ENCODE measurements at regions not wholly inside any gene's neighbourhood (a gene's known extent, or its start where the extent isn't known, plus 50 kb on each side); places are given as distances from the start of the nearest gene placed in this dataset.

- TF ChIP-seq CTCF (IDR thresholded peaks at IDR 0.05; ENCODE audit: extremely low read depth, missing control alignments) = no peak
- DNase-seq (ENCODE audit: low spot score) = no peak
Observed at GRCh38 chr12:105805730-105806399, 332.9 kb downstream of the NUAK1 start.

- no peak for TF ChIP-seq CTCF (IDR thresholded peaks at IDR 0.05; ENCODE audit: extremely low read depth, missing control alignments)
- DNase-seq (ENCODE audit: low spot score) = no peak
Observed at GRCh38 chr12:105806400-105806770, 332.4 kb downstream of the NUAK1 start.

- no peak for DNase-seq (ENCODE audit: low spot score)
- TF ChIP-seq CTCF (IDR thresholded peaks at IDR 0.05; ENCODE audit: extremely low read depth, missing control alignments) = no peak
Observed at GRCh38 chr12:105812366-105812765, 326.4 kb downstream of the NUAK1 start.

- no peak for TF ChIP-seq CTCF (IDR thresholded peaks at IDR 0.05; ENCODE audit: extremely low read depth, missing control alignments)
- DNase-seq (ENCODE audit: low spot score) = no peak
Observed at GRCh38 chr12:105813201-105813600, 325.6 kb downstream of the NUAK1 start.

- TF ChIP-seq CTCF (IDR thresholded peaks at IDR 0.05; ENCODE audit: extremely low read depth, missing control alignments) = no peak
- DNase-seq (ENCODE audit: low spot score) = no peak
Observed at GRCh38 chr12:105814283-105814682, 324.5 kb downstream of the NUAK1 start.

GRCh38 chr12:105819549-105819948, 319.2 kb downstream of the NUAK1 start:
- no peak for TF ChIP-seq CTCF (IDR thresholded peaks at IDR 0.05; ENCODE audit: extremely low read depth, missing control alignments)

GRCh38 chr12:105820429-105821125, 318.2 kb downstream of the NUAK1 start:
- no peak for DNase-seq (ENCODE audit: low spot score)

More at GRCh38 chr12:105819549-105819948, 319.2 kb downstream of the NUAK1 start:
- no peak for DNase-seq (ENCODE audit: low spot score)

More at GRCh38 chr12:105820429-105821125, 318.2 kb downstream of the NUAK1 start:
- TF ChIP-seq CTCF (IDR thresholded peaks at IDR 0.05; ENCODE audit: extremely low read depth, missing control alignments) = no peak

Measured in GM20000 (cell line).